ENCODE measurements at regions not wholly inside any gene's neighbourhood (a gene's known extent, or its start where the extent isn't known, plus 50 kb on each side); places are given as distances from the start of the nearest gene placed in this dataset.

- no peak for DNase-seq (ENCODE audit: low spot score)
Measured at GRCh38 chr3:180341516-180341915, 260.4 kb upstream of the TTC14 start.

GRCh38 chr3:180351601-180352000 lies 250.4 kb upstream of the TTC14 start:
- DNase-seq (ENCODE audit: low spot score) = no peak

- no peak for DNase-seq (ENCODE audit: low spot score)
Measured at GRCh38 chr3:180352261-180352660, 249.7 kb upstream of the TTC14 start.

- DNase-seq (ENCODE audit: low spot score) = no peak
Measured at GRCh38 chr3:180354214-180354613, 247.7 kb upstream of the TTC14 start.

- DNase-seq (ENCODE audit: low spot score) = no peak
Measured at GRCh38 chr3:180358179-180358578, 243.8 kb upstream of the TTC14 start.

- DNase-seq (ENCODE audit: low spot score) = no peak
Measured at GRCh38 chr3:180359061-180359952, 242.7 kb upstream of the TTC14 start.

GRCh38 chr3:180359953-180360279 lies 242.0 kb upstream of the TTC14 start:
- no peak for DNase-seq (ENCODE audit: low spot score)

- no peak for DNase-seq (ENCODE audit: low spot score)
Measured at GRCh38 chr3:180362081-180362480, 239.9 kb upstream of the TTC14 start.

GRCh38 chr3:180375831-180376230 lies 226.1 kb upstream of the TTC14 start:
- DNase-seq (ENCODE audit: low spot score) = no peak

- DNase-seq (ENCODE audit: low spot score) = no peak
Measured at GRCh38 chr3:180378496-180378895, 223.5 kb upstream of the TTC14 start.

GRCh38 chr3:180382638-180383180 lies 219.3 kb upstream of the TTC14 start:
- DNase-seq (ENCODE audit: low spot score) = no peak

GRCh38 chr3:180383332-180384020 lies 218.5 kb upstream of the TTC14 start:
- DNase-seq (ENCODE audit: low spot score) = no peak

- DNase-seq (ENCODE audit: low spot score) = no peak
Measured at GRCh38 chr3:180390313-180390712, 211.7 kb upstream of the TTC14 start.

- no peak for DNase-seq (ENCODE audit: low spot score)
Measured at GRCh38 chr3:180391001-180391400, 211.0 kb upstream of the TTC14 start.

GRCh38 chr3:180401226-180401625 lies 200.7 kb upstream of the TTC14 start:
- no peak for DNase-seq (ENCODE audit: low spot score)

GRCh38 chr3:180402471-180403073 lies 199.4 kb upstream of the TTC14 start:
- DNase-seq (ENCODE audit: low spot score) = no peak

- no peak for DNase-seq (ENCODE audit: low spot score)
Measured at GRCh38 chr3:180403156-180403555, 198.8 kb upstream of the TTC14 start.

GRCh38 chr3:180408654-180409053 lies 193.3 kb upstream of the TTC14 start:
- no peak for DNase-seq (ENCODE audit: low spot score)

- DNase-seq (ENCODE audit: low spot score) = no peak
Measured at GRCh38 chr3:180409170-180409569, 192.8 kb upstream of the TTC14 start.

GRCh38 chr3:180409883-180410282 lies 192.1 kb upstream of the TTC14 start:
- DNase-seq (ENCODE audit: low spot score) = no peak

- DNase-seq (ENCODE audit: low spot score) = no peak
Measured at GRCh38 chr3:180414157-180414556, 187.8 kb upstream of the TTC14 start.

GRCh38 chr3:180416111-180416594 lies 185.8 kb upstream of the TTC14 start:
- DNase-seq (ENCODE audit: low spot score) = no peak

GRCh38 chr3:180417241-180417640 lies 184.7 kb upstream of the TTC14 start:
- no peak for DNase-seq (ENCODE audit: low spot score)
